B cell (primary cell): ENCODE measurements at regions not wholly inside any gene's neighbourhood (a gene's known extent, or its start where the extent isn't known, plus 50 kb on each side); places are given as distances from the start of the nearest gene placed in this dataset.

ENCODE experiments used
- ATAC-seq: fragments of 200-7000 bp; cut with Tn5 transposase; one replicate; pipeline ENCODE4 v1.10.0; 2021; ENCODE audit warnings: low read depth, mild to moderate bottlenecking, moderate number of reproducible peaks, moderate library complexity
- CTCF ChIA-PET: fragments of 350-600 bp; sonication (Branson Sonifier 250); formaldehyde crosslinking; loops from one replicate; lab custom pipeline; 2021; ENCODE audit warnings: antibody characterized with exemption, inconsistent platforms; lab: Charles Lee
- POLR2A ChIA-PET: fragments of 350-600 bp; sonication (Branson Sonifier 250); formaldehyde crosslinking; loops from one replicate; lab custom pipeline; 2021; ENCODE audit warnings: antibody characterized with exemption; lab: Charles Lee
- DNase-seq: peaks from one replicate; pipeline ENCODE4 v3.0.0; 2013
- H2AFZ ChIP-seq: 2 replicates; pipeline ENCODE4 v1.6.1; 2012; ENCODE audit warnings: mild to moderate bottlenecking, low read depth, low read length; ENCODE audit not compliant: insufficient read depth, poor library complexity, severe bottlenecking
- H3K27ac ChIP-seq, 2 donors: 1 replicate in 1 of 2; 2 replicates in 1 of 2; pipeline ENCODE4 v1.5.1; 2012 to 2013; ENCODE audit warnings: low read length in 2 of 2, mild to moderate bottlenecking in 2 of 2, moderate library complexity in 1 of 2
- H3K27me3 ChIP-seq, 4 experiments: fragments of 200-600 bp in 1 of 4; sonication (generic) in 1 of 4; replicated peaks in 1 of 4; 1 replicate in 2 of 4; 2 replicates in 2 of 4; pipeline versions ENCODE4 v1.6.1 to v1.7.0; 2013 to 2016; ENCODE audit warnings: low read length in 3 of 4, mild to moderate bottlenecking in 2 of 4, mixed read lengths in 1 of 4, moderate library complexity in 1 of 4; ENCODE audit not compliant: insufficient read depth in 4 of 4, control insufficient read depth in 3 of 4; ENCODE audit errors: control extremely low read depth in 1 of 4
- H3K36me3 ChIP-seq, 2 experiments: replicated peaks in 1 of 2; 1 replicate in 1 of 2; 2 replicates in 1 of 2; pipeline versions ENCODE4 v1.6.1 to v1.7.1; 2013; ENCODE audit warnings: low read length in 1 of 2; ENCODE audit not compliant: insufficient read depth in 2 of 2, control insufficient read depth in 1 of 2; ENCODE audit errors: control extremely low read depth in 1 of 2, extremely low read depth in 1 of 2
- H3K4me1 ChIP-seq, 2 donors: fragments of 200-600 bp in 1 of 2; sonication (generic) in 1 of 2; 1 replicate in 1 of 2; 2 replicates in 1 of 2; pipeline versions ENCODE4 v1.5.1 to v1.6.1; 2013 to 2017; ENCODE audit warnings: low read length in 2 of 2; ENCODE audit not compliant: control insufficient read depth in 2 of 2, insufficient read depth in 2 of 2
- H3K4me2 ChIP-seq: replicated peaks from 2 replicates; pipeline ENCODE3; 2012; ENCODE audit warnings: mild to moderate bottlenecking, low read depth, low read length; ENCODE audit not compliant: poor library complexity, severe bottlenecking
- H3K4me3 ChIP-seq, 5 experiments: fragments of 200-600 bp in 1 of 5; sonication (generic) in 1 of 5; 1 replicate in 3 of 5; 2 replicates in 2 of 5; pipeline versions ENCODE4 v1.5.1 to v1.7.0; 2011 to 2016; ENCODE audit warnings: low read length in 4 of 5, mild to moderate bottlenecking in 4 of 5, low read depth in 2 of 5, control low read depth in 1 of 5, moderate library complexity in 1 of 5; ENCODE audit not compliant: insufficient read depth in 1 of 5; ENCODE audit errors: control extremely low read depth in 1 of 5, extremely low read depth in 1 of 5
- H3K79me2 ChIP-seq: fragments of 200-600 bp; sonication (generic); one replicate; pipeline ENCODE4 v1.6.0; 2016; ENCODE audit warnings: low read length; ENCODE audit not compliant: control insufficient read depth, insufficient read depth
- H3K9ac ChIP-seq: fragments of 200-600 bp; sonication (generic); 2 replicates; pipeline ENCODE4 v1.6.1; 2017; ENCODE audit warnings: mild to moderate bottlenecking, low read length, moderate library complexity
- H3K9me3 ChIP-seq, 3 donors: one replicate each; pipeline versions ENCODE4 v1.6.1 to v1.7.1; 2013; ENCODE audit warnings: low read length in 2 of 3; ENCODE audit not compliant: control insufficient read depth in 2 of 3, insufficient read depth in 1 of 3; ENCODE audit errors: control extremely low read depth in 1 of 3
- H4K20me1 ChIP-seq: 2 replicates; pipeline ENCODE4 v1.6.0; 2012; ENCODE audit warnings: mild to moderate bottlenecking, low read length; ENCODE audit not compliant: insufficient read depth, control insufficient read depth, poor library complexity, severe bottlenecking
- H3K27ac Mint-ChIP-seq: one replicate; pipeline ENCODE4 v1.8.0; 2021; ENCODE audit warnings: mixed read lengths
- H3K27me3 Mint-ChIP-seq: one replicate; pipeline ENCODE4 v1.8.0; 2021; ENCODE audit warnings: mixed read lengths
- H3K4me1 Mint-ChIP-seq: one replicate; pipeline ENCODE4 v1.8.0; 2021; ENCODE audit warnings: mixed read lengths
- H3K4me3 Mint-ChIP-seq: one replicate; pipeline ENCODE4 v1.8.0; 2021; ENCODE audit warnings: mixed read lengths
- H3K9me3 Mint-ChIP-seq: one replicate; pipeline ENCODE4 v1.8.0; 2022; ENCODE audit warnings: mixed read lengths; ENCODE audit not compliant: insufficient read depth
- CTCF ChIP-seq: fragments of 200-600 bp; IDR thresholded peaks from one replicate; pipeline ENCODE4 v1.8.0; 2022; ENCODE audit warnings: antibody characterized with exemption, mild to moderate bottlenecking
- EZH2 ChIP-seq: IDR thresholded peaks from 2 replicates; pipeline ENCODE4 v1.6.1; 2012; ENCODE audit warnings: borderline replicate concordance, low read depth, mild to moderate bottlenecking, moderate library complexity, low read length; ENCODE audit not compliant: insufficient read depth, poor library complexity, severe bottlenecking
- WGBS: methylation state at CpG from one replicate; pipeline ENCODE4 v1.1.5; 2013; ENCODE audit warnings: missing lambda C conversion rate; ENCODE audit not compliant: insufficient coverage; 5-methylcytosine and 5-hydroxymethylcytosine counted together
- intact Hi-C: fragments of 100-400 bp; cut with micrococcal nuclease; formaldehyde crosslinking; loops from one replicate; pipeline ENCODE4 v1.10.0; 2022

GRCh38 chr5:122602700-122603099 lies 172.2 kb upstream of the SNX2 start:
- Mint-ChIP-seq H3K9me3 (peaks cover 11% of the 10 kb centered on the region), H3K27me3 (no peaks in the 10 kb centered on the region), H3K4me3 (no peak overlapping the region), H3K4me1 (peaks cover 22% of the 10 kb centered on the region), H3K27ac (no peak overlapping the region)
- intact Hi-C loops, result no loop called here
- 60% methylated on average over 1 of the region's 1 CpG for WGBS
- Histone ChIP-seq H3K36me3 (no peaks in the 10 kb centered on the region), H3K4me2 (no peak overlapping the region), H2AFZ (no peak overlapping the region), H3K27me3 (no peaks in the 10 kb centered on the region), H3K79me2 (no peaks in the 10 kb centered on the region), H3K9ac (no peak overlapping the region), H3K27ac (no peak overlapping the region), H3K9me3 (peaks cover 1 to 19% (median 11%) of the 10 kb centered on the region in 3 donors), H3K4me3 (no peak overlapping the region), H3K4me1 (peaks cover 5 to 21% of the 10 kb centered on the region in 2 donors), H4K20me1 (no peaks in the 10 kb centered on the region)
- DNase-seq (no peak), ATAC-seq (no peak)
- TF ChIP-seq CTCF (no peak), EZH2 (no peak)
- POLR2A ChIA-PET, result no interaction called here
- CTCF ChIA-PET, result no interaction called here

- no peaks in the 10 kb centered on the region for H3K79me2 ChIP-seq
- no peak overlapping the region for H2AFZ ChIP-seq
- 87% methylated on average over 3 of the region's 4 CpGs for WGBS
- Mint-ChIP-seq H3K4me3 (no peak overlapping the region), H3K9me3 (peaks cover 12% of the 10 kb centered on the region), H3K27me3 (no peaks in the 10 kb centered on the region), H3K4me1 (peaks cover 4% of the 10 kb centered on the region), H3K27ac (no peak overlapping the region)
- DNase-seq (no peak), ATAC-seq (no peak)
- ChIA-PET POLR2A (no interaction called here), CTCF (interaction anchor here (0.6 kb wide), 1 partner anchor 25 kb away, joined by 3 read pairs; no protein-coding TSS in a partner anchor)
- no peak overlapping the region for H3K4me3 ChIP-seq
- intact Hi-C loops, result no loop called here
- no peaks in the 10 kb centered on the region for H3K27me3 ChIP-seq
- H4K20me1 ChIP-seq, result no peaks in the 10 kb centered on the region
- H3K9ac ChIP-seq, result no peak overlapping the region
- H3K27ac ChIP-seq, result no peak overlapping the region
- H3K4me1 ChIP-seq, result peaks cover 0 to 6% of the 10 kb centered on the region in 2 donors
- TF ChIP-seq EZH2 (no peak), CTCF (no peak)
- H3K4me2 ChIP-seq, result no peak overlapping the region
- H3K36me3 ChIP-seq, result no peaks in the 10 kb centered on the region
- H3K9me3 ChIP-seq, result peaks cover 0 to 11% (median 8%) of the 10 kb centered on the region in 3 donors
These were observed 169.6 kb upstream of the SNX2 start for GRCh38 chr5:122605236-122605635.
